HG02852 (cell line): ENCODE measurements at regions not wholly inside any gene's neighbourhood (a gene's known extent, or its start where the extent isn't known, plus 50 kb on each side); places are given as distances from the start of the nearest gene placed in this dataset.
"Not testable (repeated sequence)": the region's sequence is repeated elsewhere in the genome, so short reads cannot be mapped to it uniquely, and the experiment has no call there.

Experiments used
- ATAC-seq: cut with Tn5 transposase; IDR thresholded peaks from one replicate; pipeline ENCODE4 v1.9.1; 2021; ENCODE audit warnings: mild to moderate bottlenecking, moderate library complexity; ENCODE audit not compliant: unreplicated experiment

DNA sequence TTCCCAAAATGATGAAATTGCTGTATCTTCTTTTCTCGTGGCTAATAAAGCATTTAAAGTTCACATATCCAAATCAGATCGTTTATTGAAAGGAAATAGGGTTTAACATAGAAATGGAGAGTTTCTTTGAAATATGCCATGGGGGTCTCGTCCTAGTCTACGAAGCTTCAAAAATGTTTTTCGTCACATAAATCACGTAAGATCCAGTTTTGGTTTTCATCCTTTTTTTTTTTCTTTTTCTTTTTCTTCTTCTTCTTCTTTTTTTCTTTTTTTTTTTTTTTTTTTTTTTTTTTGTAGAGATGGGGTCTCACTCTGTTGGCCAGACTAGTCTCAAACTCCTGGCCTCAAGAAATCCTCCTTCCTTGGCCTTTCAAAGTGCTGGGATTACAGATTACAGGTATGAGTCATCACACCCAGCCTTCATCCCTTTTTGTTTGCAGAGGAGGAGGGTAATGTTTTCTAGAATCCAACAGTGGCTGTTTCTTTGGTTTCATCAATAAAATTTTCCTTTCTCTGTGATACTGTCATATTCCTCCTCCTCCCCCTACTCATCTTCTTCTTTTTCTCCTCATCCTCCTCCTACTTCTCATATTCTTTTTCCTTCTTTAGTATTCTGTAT lies 94.7 kb upstream of the LOC128125822 start:
- no peak for ATAC-seq

GRCh38 chr6:63478734-63479133 lies 93.5 kb upstream of the LOC128125822 start:
- ATAC-seq = no peak

- ATAC-seq = no peak
Observed at GRCh38 chr6:63486196-63486595, 86.1 kb upstream of the LOC128125822 start.

GRCh38 chr6:63487103-63487813 lies 85.0 kb upstream of the LOC128125822 start:
- ATAC-seq = no peak

- ATAC-seq = no peak
Observed at GRCh38 chr6:63491119-63491518, 81.2 kb upstream of the LOC128125822 start.

DNA sequence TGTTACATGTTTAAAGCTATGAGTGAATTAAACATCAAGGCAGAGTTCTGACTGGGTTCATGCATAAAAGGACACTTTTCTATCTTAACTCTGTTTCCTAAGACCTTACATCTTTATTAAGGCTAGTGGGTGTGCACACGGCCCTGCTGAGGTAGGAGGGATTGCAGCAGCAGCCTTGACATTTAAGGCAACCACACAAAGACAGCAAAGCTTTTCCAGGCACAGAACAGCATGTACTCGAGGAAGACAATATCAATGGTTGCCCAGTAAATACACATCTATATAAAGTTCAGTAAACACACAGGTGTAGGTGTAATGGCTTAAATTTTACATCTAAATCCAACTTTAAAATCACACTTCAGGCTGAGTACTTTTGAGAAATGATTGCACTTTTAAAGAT lies 79.8 kb upstream of the LOC128125822 start:
- ATAC-seq = no peak

GRCh38 chr6:63493557-63493956 lies 78.7 kb upstream of the LOC128125822 start:
- ATAC-seq = no peak

- ATAC-seq = no peak
Observed at GRCh38 chr6:63496361-63496804, 75.9 kb upstream of the LOC128125822 start.

GRCh38 chr6:63502156-63502555 lies 70.1 kb upstream of the LOC128125822 start:
- ATAC-seq = no peak

DNA sequence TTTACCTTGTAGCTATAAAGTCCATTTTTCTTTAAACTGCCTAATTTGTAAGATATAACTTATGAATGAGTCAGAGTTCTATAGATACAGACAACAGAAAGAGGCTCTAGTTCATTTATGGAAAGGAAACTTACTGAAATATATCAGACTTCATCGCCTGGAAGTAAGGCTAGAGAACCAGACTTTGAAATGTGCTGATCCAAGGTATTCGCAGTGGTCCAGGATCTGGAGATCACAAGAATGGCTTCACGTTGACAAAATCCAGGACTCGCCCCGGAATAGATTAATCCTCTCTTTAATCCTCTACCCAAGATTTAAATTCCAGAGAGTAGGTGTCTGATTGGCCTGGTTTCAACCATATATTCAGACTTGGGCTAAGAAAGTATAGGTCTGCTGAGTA lies 69.1 kb upstream of the LOC128125822 start:
- no peak for ATAC-seq

GRCh38 chr6:63504777-63505384 lies 67.4 kb upstream of the LOC128125822 start:
- peak; percentile 98 for ATAC-seq

DNA sequence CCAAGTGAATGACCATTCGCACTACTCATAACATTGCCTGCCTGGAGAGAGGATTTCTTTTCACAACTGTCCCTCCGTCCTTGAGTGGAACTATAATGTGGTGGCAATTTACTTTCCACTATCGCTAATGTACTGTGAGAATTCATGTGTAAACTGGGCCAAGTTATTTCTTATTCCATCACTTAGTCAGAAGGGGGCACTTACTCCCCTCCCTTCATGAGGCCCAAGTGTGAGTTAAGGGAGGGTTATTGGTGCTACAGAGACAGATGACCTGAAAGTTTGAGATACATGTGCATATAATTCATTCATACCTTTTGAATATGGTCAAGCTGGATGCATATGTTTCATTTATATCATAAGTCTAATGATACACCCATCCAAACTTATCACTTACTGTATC lies 65.2 kb upstream of the LOC128125822 start:
- no peak for ATAC-seq

- ATAC-seq = peak; percentile 27
Observed at GRCh38 chr6:63509652-63510352, 62.5 kb upstream of the LOC128125822 start.

DNA sequence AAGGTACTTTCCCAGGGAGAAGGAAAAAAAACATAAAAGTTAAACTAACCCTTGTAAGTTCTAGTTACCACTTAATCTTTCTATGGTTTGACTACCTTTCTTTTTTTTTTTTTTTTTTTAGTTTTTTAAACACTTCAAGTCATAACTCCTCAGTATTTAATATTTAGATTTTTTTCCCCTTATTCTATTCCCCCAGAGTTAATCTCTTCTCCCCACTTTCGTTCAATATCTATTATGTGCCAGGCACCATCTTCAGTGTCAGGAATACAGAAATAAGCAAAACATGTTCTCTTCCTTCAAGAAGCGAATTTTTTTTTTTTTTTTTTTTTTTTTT lies 62.0 kb upstream of the LOC128125822 start:
- ATAC-seq = no peak

DNA sequence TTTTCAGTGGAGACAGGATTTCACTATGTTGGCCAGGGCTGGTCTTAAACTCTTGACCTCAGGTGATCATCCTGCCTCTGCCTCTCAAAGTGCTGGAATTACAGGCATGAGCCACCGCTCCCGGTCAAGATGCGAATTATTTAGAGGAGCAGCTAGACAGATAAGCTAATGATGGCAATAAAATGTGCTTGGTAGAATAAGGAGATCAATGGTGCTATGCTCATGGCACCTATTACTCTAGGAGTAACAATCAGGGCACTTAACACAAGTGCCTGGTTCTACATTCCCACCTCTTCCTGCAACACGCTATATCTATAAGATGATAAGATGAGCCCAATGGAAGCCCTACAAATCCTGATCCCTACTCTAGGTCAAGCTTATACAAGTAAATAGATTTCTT lies 61.4 kb upstream of the LOC128125822 start:
- ATAC-seq = no peak

- ATAC-seq = no peak
Observed at GRCh38 chr6:63514488-63515173, 57.6 kb upstream of the LOC128125822 start.

DNA sequence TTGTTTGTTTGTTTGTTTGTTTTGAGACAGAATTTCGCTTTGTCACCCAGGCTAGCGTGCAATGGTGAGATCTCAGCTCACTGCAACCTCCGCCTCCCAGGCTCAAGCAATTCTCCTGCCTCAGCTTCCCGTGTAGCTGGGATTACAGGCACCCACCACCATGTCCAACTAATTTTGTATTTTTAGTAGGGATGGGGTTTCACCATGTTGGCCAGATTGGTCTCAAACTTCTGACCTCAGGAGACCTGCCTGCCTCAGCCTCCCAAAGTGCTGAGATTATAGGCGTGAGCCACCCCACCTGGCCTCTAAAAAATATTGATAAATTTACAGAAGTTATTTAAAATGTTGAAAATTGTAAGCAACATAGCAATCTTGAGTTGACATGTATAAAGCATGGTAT lies 57.1 kb upstream of the LOC128125822 start:
- ATAC-seq = not testable (repeated sequence)

DNA sequence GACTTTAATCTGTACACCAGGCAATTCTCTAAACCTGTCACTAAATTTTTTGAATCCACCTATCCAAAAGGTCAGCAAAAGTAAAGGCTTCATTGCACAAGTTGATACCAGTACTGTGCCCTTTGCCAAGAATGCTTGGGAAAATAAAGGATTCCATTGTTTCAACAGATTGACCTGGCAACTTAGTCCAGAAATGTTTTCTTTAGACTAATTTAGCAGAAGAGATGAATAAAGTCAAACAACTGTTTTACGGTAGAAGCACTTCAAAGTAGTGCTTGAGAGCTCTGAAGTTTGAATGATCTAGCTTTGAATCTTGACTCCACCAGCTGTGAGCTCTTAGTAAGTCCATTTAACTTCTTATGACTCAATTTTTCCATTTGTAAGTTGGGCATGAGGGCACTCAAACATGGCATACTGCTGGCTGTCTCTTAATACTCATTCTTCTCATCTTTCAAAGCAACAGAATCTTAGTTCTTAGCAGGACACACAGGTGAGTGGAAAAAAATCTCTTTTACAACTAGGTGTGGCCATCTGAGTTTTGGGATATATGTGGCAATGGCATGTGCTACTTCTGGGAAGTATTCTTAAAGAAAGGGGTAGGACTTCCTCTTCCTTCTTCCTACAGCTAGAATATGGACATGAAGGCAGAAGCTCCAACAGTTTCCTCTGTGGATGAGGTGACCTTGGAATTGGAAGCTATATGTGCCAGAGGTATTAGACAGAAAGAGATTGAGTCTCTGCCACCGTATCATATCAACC lies 55.9 kb upstream of the LOC128125822 start:
- ATAC-seq = no peak

GRCh38 chr6:63517221-63517620 lies 55.1 kb upstream of the LOC128125822 start:
- ATAC-seq = no peak

DNA sequence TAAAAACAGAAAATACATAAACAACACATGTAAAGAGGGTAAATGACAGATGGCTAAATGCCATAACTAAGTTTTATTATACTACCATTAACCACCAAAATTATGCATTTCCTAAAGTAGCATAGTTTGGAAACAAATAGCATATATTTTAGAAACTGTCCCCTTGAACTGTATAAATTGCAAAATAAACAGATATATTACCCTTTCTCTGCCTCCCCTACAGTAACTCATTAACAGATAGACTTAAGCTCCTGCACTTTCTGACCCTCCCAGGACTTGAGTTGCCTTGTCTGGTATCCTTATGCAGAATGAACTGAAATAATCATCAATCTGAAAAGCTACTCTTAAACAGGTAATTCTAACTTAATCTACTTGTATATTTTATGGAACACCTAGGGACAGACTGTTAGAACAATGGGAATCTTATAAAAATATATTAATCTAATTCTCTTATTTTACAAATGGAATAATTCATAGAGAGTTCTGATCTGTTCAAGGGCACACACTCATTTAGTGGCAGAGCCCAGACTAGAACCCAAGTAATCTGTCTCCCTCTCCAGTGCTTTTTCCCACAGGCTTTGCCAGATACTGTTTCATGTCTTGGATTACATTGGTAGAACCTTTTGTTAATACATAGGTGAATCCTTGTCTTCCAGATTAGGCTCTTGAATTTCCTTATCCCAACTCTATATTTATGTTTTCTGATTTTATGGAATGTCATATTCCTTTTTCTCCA lies 50.6 kb upstream of the LOC128125822 start:
- no peak for ATAC-seq
